Right lung (tissue), 2 donors: ENCODE measurements at regions not wholly inside any gene's neighbourhood (a gene's known extent, or its start where the extent isn't known, plus 50 kb on each side); places are given as distances from the start of the nearest gene placed in this dataset.

Experiments
- DNase-seq, 2 donors: peaks; one replicate each; pipeline ENCODE4 v3.0.0-alpha.2; 2013

- DNase-seq = no peak
These were observed 147.8 kb downstream of the SOX2 start for GRCh38 chr3:181859518-181859917.

GRCh38 chr3:181860235-181860634 is 148.5 kb downstream of the SOX2 start:
- DNase-seq = no peak

- no peak for DNase-seq
These were observed 150.8 kb downstream of the SOX2 start for GRCh38 chr3:181862502-181862901.

- DNase-seq = no peak
These were observed 156.9 kb downstream of the SOX2 start for GRCh38 chr3:181868576-181869082.

GRCh38 chr3:181872887-181873286 is 161.2 kb downstream of the SOX2 start:
- DNase-seq = no peak

- no peak for DNase-seq
These were observed 168.2 kb downstream of the SOX2 start for GRCh38 chr3:181879926-181880325.

- DNase-seq = no peak
These were observed 168.6 kb downstream of the SOX2 start for GRCh38 chr3:181880331-181880730.

GRCh38 chr3:181881749-181882148 is 170.0 kb downstream of the SOX2 start:
- DNase-seq = no peak

- DNase-seq = no peak
These were observed 174.3 kb downstream of the SOX2 start for GRCh38 chr3:181885868-181886630.

- DNase-seq = no peak
These were observed 175.0 kb downstream of the SOX2 start for GRCh38 chr3:181886676-181887075.

- no peak for DNase-seq
These were observed 176.0 kb downstream of the SOX2 start for GRCh38 chr3:181887685-181888084.

GRCh38 chr3:181888234-181888633 is 176.5 kb downstream of the SOX2 start:
- no peak for DNase-seq

- no peak for DNase-seq
These were observed 181.1 kb downstream of the SOX2 start for GRCh38 chr3:181892848-181893247.

- DNase-seq = no peak
These were observed 184.9 kb downstream of the SOX2 start for GRCh38 chr3:181896605-181897004.

- no peak for DNase-seq
These were observed 188.0 kb downstream of the SOX2 start for GRCh38 chr3:181899702-181900101.

GRCh38 chr3:181901626-181902025 is 189.9 kb downstream of the SOX2 start:
- no peak for DNase-seq

GRCh38 chr3:181906338-181906737 is 194.6 kb downstream of the SOX2 start:
- no peak for DNase-seq

- no peak for DNase-seq
These were observed 197.5 kb downstream of the SOX2 start for GRCh38 chr3:181909241-181909640.

- DNase-seq = no peak
These were observed 200.7 kb downstream of the SOX2 start for GRCh38 chr3:181912384-181912783.

- no peak for DNase-seq
These were observed 201.5 kb downstream of the SOX2 start for GRCh38 chr3:181913254-181913653.

GRCh38 chr3:181915551-181915950 is 203.8 kb downstream of the SOX2 start:
- DNase-seq = no peak

GRCh38 chr3:181916013-181916412 is 204.3 kb downstream of the SOX2 start:
- DNase-seq = no peak

- DNase-seq = no peak
These were observed 205.3 kb downstream of the SOX2 start for GRCh38 chr3:181917027-181917426.

GRCh38 chr3:181919375-181919774 is 207.7 kb downstream of the SOX2 start:
- no peak for DNase-seq
